ENCODE measurements at regions not wholly inside any gene's neighbourhood (a gene's known extent, or its start where the extent isn't known, plus 50 kb on each side); places are given as distances from the start of the nearest gene placed in this dataset.
A peak's percentile ranks its signal among the peaks of the same experiment; 100 is the strongest.

GRCh38 chr2:120884472-120885290 is 149.0 kb downstream of the GLI2 start (continued):
- TF ChIP-seq, protein P1, sequence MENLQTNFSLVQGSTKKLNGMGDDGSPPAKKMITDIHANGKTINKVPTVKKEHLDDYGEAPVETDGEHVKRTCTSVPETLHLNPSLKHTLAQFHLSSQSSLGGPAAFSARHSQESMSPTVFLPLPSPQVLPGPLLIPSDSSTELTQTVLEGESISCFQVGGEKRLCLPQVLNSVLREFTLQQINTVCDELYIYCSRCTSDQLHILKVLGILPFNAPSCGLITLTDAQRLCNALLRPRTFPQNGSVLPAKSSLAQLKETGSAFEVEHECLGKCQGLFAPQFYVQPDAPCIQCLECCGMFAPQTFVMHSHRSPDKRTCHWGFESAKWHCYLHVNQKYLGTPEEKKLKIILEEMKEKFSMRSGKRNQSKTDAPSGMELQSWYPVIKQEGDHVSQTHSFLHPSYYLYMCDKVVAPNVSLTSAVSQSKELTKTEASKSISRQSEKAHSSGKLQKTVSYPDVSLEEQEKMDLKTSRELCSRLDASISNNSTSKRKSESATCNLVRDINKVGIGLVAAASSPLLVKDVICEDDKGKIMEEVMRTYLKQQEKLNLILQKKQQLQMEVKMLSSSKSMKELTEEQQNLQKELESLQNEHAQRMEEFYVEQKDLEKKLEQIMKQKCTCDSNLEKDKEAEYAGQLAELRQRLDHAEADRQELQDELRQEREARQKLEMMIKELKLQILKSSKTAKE (CRISPR knock-in tag; IDR thresholded peaks at IDR 0.05; ENCODE audit: borderline replicate concordance), result no peak
- TF ChIP-seq RARA (CRISPR knock-in tag; IDR thresholded peaks at IDR 0.05) (no peak), KLF13 (CRISPR knock-in tag; IDR thresholded peaks at IDR 0.05) (no peak)
- TF ChIP-seq, protein P2, sequence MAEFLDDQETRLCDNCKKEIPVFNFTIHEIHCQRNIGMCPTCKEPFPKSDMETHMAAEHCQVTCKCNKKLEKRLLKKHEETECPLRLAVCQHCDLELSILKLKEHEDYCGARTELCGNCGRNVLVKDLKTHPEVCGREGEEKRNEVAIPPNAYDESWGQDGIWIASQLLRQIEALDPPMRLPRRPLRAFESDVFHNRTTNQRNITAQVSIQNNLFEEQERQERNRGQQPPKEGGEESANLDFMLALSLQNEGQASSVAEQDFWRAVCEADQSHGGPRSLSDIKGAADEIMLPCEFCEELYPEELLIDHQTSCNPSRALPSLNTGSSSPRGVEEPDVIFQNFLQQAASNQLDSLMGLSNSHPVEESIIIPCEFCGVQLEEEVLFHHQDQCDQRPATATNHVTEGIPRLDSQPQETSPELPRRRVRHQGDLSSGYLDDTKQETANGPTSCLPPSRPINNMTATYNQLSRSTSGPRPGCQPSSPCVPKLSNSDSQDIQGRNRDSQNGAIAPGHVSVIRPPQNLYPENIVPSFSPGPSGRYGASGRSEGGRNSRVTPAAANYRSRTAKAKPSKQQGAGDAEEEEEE (CRISPR knock-in tag; IDR thresholded peaks at IDR 0.05; ENCODE audit: borderline replicate concordance), result no peak

DNA sequence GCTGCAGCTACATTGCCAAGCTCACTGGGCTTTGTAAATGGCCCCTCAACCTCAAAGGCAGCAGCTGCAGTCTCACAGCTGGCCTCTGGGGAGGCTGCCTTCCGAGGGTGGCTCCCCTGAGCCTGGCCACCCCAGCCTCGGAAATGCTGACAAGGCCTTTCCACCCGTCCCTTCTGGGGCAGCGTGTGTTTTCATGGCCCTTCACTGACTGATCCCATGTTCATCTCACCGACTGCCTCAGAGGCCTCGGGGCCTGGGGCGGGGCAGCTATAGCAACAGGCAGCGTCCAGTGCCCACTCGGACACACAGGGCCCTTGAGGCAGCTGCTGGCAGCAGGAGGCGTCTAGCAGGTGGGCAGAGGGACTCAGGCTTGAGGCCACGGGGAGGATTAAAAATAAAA is 149.7 kb downstream of the GLI2 start:
- ChIA-PET POLR2A (no interaction called here), CTCF (ENCODE audit: low intra/inter-chr PET ratio, low total read pairs) (no interaction called here)
- BruUV-seq (replicated peaks), result no TSS peak
- DNase-seq (ENCODE audit: low spot score), result no peak
- WGBS (ENCODE audit: low lambda C conversion rate), result 27% methylated on average over 10 of the region's 11 CpGs
- no peak for TF ChIP-seq SPEN (CRISPR knock-in tag; IDR thresholded peaks at IDR 0.05; ENCODE audit: low read depth)
- peak; percentile 66 for TF ChIP-seq MAFF (IDR thresholded peaks at IDR 0.05; ENCODE audit: low read depth, low read length)
- TF ChIP-seq MAFK (conservative IDR thresholded peaks at IDR 0.05 in 1 of 2, IDR thresholded peaks at IDR 0.05 in 1 of 2; ENCODE audit: low read length in 2 of 2), result peak; percentile 87
- no peak for TF ChIP-seq PLSCR1 (CRISPR knock-in tag; IDR thresholded peaks at IDR 0.05; ENCODE audit: borderline replicate concordance)
- intact Hi-C loops (cut with micrococcal nuclease; ENCODE audit: unreplicated experiment) (no loop called here), in situ Hi-C loops (cut with HindIII; ENCODE audit: extremely low pct_ligation_motif_present, low pct_unique_long_range_greater_than_20kb) (no loop called here)
- no peak overlapping the region for H3K9ac ChIP-seq (ENCODE audit: insufficient read depth, low read depth, low read length)
- H3K4me3 ChIP-seq (replicated peaks in 1 of 3; ENCODE audit: insufficient read depth in 1 of 3, low read depth in 2 of 3, low read length in 3 of 3), result no peak overlapping the region
- no peaks in the 10 kb centered on the region for H3K36me3 ChIP-seq (replicated peaks in 1 of 2; ENCODE audit: control insufficient read depth in 1 of 2, insufficient read depth in 2 of 2, low read length in 2 of 2)
- H3K27me3 ChIP-seq (ENCODE audit: control insufficient read depth in 1 of 2, insufficient read depth in 2 of 2, low read length in 2 of 2), result peaks cover 20 to 87% of the 10 kb centered on the region in 2 experiments
- no peak overlapping the region for H3K4me2 ChIP-seq (ENCODE audit: low read depth, low read length)
- no peaks in the 10 kb centered on the region for H3K79me2 ChIP-seq (ENCODE audit: insufficient read depth, low read length)
- no peak overlapping the region for H2AFZ ChIP-seq (ENCODE audit: low read length)
- no peak overlapping the region for H3K27ac ChIP-seq (ENCODE audit: extremely low read length, insufficient read depth, low read length)
- H3K9me3 ChIP-seq (ENCODE audit: low read length), result no peaks in the 10 kb centered on the region
- peaks cover 14% of the 10 kb centered on the region for H3K4me1 ChIP-seq (ENCODE audit: insufficient read depth, low read length)
- ATAC-seq, result peak; percentile 64
- H4K20me1 ChIP-seq (ENCODE audit: insufficient read depth, low read length), result no peaks in the 10 kb centered on the region
- no peak for FAIRE-seq

Measured in HepG2 (cell line).